Activated CD4-positive, alpha-beta T cell treated with anti-CD3 and anti-CD28 coated beads for 36 hours (primary cell): ENCODE measurements at regions not wholly inside any gene's neighbourhood (a gene's known extent, or its start where the extent isn't known, plus 50 kb on each side); places are given as distances from the start of the nearest gene placed in this dataset.

Experiments used
- ATAC-seq: fragments of 200-7000 bp; cut with Tn5 transposase; one replicate; pipeline ENCODE4 v1.10.0; 2021; ENCODE audit warnings: mild to moderate bottlenecking, moderate library complexity
- CTCF ChIA-PET: fragments of 350-600 bp; sonication (Branson Sonifier 250); formaldehyde crosslinking; loops from one replicate; lab custom pipeline; 2021; ENCODE audit warnings: antibody characterized with exemption; lab: Charles Lee
- POLR2A ChIA-PET: fragments of 350-600 bp; sonication (Branson Sonifier 250); formaldehyde crosslinking; loops from one replicate; lab custom pipeline; 2021; ENCODE audit warnings: antibody characterized with exemption, inconsistent platforms; lab: Charles Lee
- DNase-seq: peaks from one replicate; pipeline ENCODE4 v3.0.0-alpha.2; 2020
- H3K27ac Mint-ChIP-seq: one replicate; pipeline ENCODE4 v1.8.0; 2021; ENCODE audit warnings: mixed read lengths
- H3K27me3 Mint-ChIP-seq: one replicate; pipeline ENCODE4 v1.8.0; 2021; ENCODE audit warnings: mixed read lengths
- H3K36me3 Mint-ChIP-seq: one replicate; pipeline ENCODE4 v1.8.0; 2021; ENCODE audit warnings: low read depth, mixed read lengths
- H3K4me1 Mint-ChIP-seq: one replicate; pipeline ENCODE4 v1.8.0; 2021; ENCODE audit warnings: mixed read lengths
- H3K4me3 Mint-ChIP-seq: one replicate; pipeline ENCODE4 v1.8.0; 2021; ENCODE audit warnings: mild to moderate bottlenecking, moderate library complexity, mixed read lengths
- H3K9me3 Mint-ChIP-seq: one replicate; pipeline ENCODE4 v1.8.0; 2021; ENCODE audit warnings: low read depth, mixed read lengths
- intact Hi-C, 2 experiments: fragments of 100-400 bp; cut with DNase I in 1 of 2; cut with micrococcal nuclease in 1 of 2; formaldehyde crosslinking; loops; one replicate each; pipeline versions ENCODE4 v1.14.2 to v1.15.1; 2022 to 2024; cut with DNase I, micrococcal nuclease

DNA sequence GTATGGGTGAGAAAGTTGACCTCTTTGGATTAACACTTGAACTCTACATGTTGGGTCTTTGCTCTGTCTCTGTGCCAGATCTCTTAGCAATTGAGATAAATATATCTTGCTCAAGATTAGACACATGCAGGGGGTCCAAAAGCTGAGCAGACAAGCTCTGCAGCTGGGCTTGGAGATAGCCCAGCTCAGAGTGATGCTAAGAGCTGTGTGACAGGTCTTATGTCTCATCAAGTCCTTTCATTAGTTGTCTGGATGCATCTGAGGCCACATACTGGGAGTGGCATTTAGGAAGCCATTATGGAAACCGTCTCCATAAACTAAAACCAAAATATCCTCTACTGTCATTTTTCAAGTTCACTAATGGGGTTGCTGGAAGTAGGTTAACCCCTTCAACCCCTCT is 289.4 kb upstream of the DUSP10 start:
- no peak for ATAC-seq
- no peak overlapping the region for H3K4me3 Mint-ChIP-seq
- H3K4me1 Mint-ChIP-seq, result no peaks in the 10 kb centered on the region
- no peak for DNase-seq
- H3K27ac Mint-ChIP-seq, result no peak overlapping the region
- POLR2A ChIA-PET, result no interaction called here
- H3K27me3 Mint-ChIP-seq, result peaks cover 3% of the 10 kb centered on the region
- H3K36me3 Mint-ChIP-seq, result no peaks in the 10 kb centered on the region
- CTCF ChIA-PET, result no interaction called here
- intact Hi-C loops, result no loop called here
- H3K9me3 Mint-ChIP-seq, result no peaks in the 10 kb centered on the region

DNA sequence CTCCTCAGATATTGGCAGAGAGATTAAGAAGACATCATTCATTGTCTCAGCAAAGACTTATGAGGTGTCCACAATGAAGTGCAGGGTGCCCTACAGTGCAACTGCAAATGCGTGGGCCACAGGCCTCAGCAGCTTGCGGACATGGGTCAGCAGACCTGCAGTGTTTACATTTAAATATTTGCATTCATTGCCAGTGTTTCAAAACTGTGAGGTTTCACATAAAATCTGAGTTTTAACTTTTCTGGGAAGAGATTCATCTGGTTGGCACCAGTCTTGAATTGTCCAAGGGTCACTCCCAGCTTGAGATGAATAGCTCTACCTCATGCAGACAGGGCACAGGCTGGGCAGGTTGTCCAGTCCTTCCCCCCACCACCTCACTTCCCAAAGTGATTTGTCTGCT is 286.8 kb upstream of the DUSP10 start:
- H3K9me3 Mint-ChIP-seq, result no peaks in the 10 kb centered on the region
- peaks cover 3% of the 10 kb centered on the region for H3K27me3 Mint-ChIP-seq
- ChIA-PET CTCF (no interaction called here), POLR2A (no interaction called here)
- ATAC-seq, result no peak
- H3K36me3 Mint-ChIP-seq, result no peaks in the 10 kb centered on the region
- intact Hi-C loops, result no loop called here
- H3K4me3 Mint-ChIP-seq, result no peak overlapping the region
- no peak overlapping the region for H3K27ac Mint-ChIP-seq
- no peak for DNase-seq
- no peaks in the 10 kb centered on the region for H3K4me1 Mint-ChIP-seq

DNA sequence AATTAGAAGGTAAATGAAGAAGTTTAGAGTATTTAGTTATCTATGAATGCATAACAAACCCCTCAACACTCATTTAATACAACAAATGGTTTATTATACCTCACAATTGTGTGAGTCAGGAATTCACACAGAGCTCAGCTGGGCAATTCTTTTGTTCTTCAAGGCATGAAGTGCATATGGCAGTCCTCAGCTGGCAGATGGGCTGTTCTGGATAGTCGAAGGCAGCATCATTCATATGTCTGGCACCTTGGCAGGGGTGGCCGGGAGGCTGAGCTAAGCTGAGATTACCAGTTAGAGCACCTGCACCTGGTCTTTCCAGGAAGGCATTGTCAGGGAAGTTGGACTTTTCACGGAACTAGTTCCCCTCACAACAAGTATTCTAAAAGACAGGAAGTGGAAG is 286.2 kb upstream of the DUSP10 start:
- Mint-ChIP-seq H3K4me1 (no peaks in the 10 kb centered on the region), H3K27me3 (peaks cover 3% of the 10 kb centered on the region), H3K4me3 (no peak overlapping the region), H3K9me3 (no peaks in the 10 kb centered on the region), H3K36me3 (no peaks in the 10 kb centered on the region), H3K27ac (no peak overlapping the region)
- ATAC-seq (no peak), DNase-seq (no peak)
- POLR2A ChIA-PET, result no interaction called here
- CTCF ChIA-PET, result no interaction called here
- intact Hi-C loops, result no loop called here

DNA sequence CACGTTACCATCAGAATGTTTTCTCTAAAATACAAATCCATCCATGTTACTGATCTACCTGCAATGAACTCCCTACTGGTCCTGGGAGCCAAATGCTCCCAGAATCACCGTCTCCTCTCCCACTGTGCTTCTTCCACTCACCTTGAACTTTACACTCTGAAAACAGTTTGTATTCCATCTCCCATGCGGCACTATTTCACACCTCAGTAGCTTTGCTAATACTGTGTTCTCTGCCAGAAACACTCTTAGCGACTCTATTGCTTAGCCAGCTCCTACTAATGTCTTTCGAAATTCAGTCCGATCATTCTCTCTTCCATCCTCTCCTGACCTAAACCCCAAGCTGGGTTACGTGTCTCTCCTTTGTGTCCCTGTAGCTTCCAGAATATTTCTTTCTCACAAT is 284.4 kb upstream of the DUSP10 start:
- Mint-ChIP-seq H3K27ac (no peak overlapping the region), H3K4me1 (no peaks in the 10 kb centered on the region), H3K4me3 (no peak overlapping the region), H3K9me3 (no peaks in the 10 kb centered on the region), H3K27me3 (peaks cover 3% of the 10 kb centered on the region), H3K36me3 (no peaks in the 10 kb centered on the region)
- ATAC-seq (no peak), DNase-seq (no peak)
- ChIA-PET CTCF (interaction anchor here (0.6 to 1.1 kb wide), 3 partner anchors 64 to 429 kb away, joined by 3 read pairs; no protein-coding TSS in a partner anchor), POLR2A (no interaction called here)
- intact Hi-C loops, result no loop called here

DNA sequence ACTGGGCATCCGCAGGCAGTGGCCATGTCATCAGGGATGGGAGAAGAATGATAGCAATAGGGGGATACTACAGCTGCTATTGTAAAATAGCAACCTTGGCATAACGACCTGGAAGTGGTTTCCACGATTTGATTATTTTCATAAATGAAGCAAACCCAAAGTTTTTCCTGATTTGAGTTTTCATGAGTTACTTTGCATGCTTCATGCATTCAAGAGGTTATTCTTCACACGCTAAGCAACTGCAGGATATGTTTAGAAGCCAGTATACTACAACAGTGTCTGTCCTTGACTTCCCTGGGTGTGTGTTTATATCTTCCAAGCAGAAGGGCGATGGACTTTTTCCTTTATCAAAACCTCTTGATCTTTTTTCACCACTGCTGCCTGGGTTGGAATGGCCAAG is 281.1 kb upstream of the DUSP10 start:
- Mint-ChIP-seq H3K27ac (no peak overlapping the region), H3K36me3 (no peaks in the 10 kb centered on the region)
- CTCF ChIA-PET, result interaction anchor here (0.6 kb wide), 1 partner anchor 414 kb away, joined by 3 read pairs; no protein-coding TSS in a partner anchor

DNA sequence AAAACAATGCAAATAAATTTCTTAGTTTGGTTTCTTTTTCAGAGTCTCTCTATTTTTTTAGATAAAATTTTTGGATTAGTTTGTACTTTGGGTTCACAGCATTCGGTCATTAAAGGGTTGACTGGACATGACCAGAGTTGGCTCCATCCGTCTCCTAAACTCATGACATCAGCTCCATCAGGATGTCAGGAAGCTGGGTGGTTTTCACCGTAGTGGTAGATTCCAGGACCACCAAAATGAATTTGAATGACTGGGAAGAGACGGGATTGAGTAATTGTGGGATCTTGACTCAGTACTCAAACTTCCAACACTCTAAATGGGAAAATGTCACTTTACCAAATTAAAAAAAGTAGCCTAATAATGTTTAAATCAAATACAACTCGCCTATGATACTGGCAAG is 279.2 kb upstream of the DUSP10 start:
- DNase-seq (no peak), ATAC-seq (no peak)
- no peaks in the 10 kb centered on the region for H3K4me1 Mint-ChIP-seq
- CTCF ChIA-PET, result interaction anchor here (0.6 kb wide), 1 partner anchor 785 kb away, joined by 3 read pairs; no protein-coding TSS in a partner anchor
- POLR2A ChIA-PET, result interaction anchor here (0.5 to 0.7 kb wide), 2 partner anchors 153 to 509 kb away, joined by 3 to 12 read pairs; no protein-coding TSS in a partner anchor
- H3K9me3 Mint-ChIP-seq, result no peaks in the 10 kb centered on the region
- no peaks in the 10 kb centered on the region for H3K36me3 Mint-ChIP-seq
- no peak overlapping the region for H3K27ac Mint-ChIP-seq
- H3K4me3 Mint-ChIP-seq, result no peak overlapping the region
- intact Hi-C loops, result no loop called here
- H3K27me3 Mint-ChIP-seq, result peaks cover 3% of the 10 kb centered on the region

More for the DNA sequence above, 281.1 kb upstream of the DUSP10 start:
- H3K27me3 Mint-ChIP-seq, result peaks cover 5% of the 10 kb centered on the region
- H3K4me1 Mint-ChIP-seq, result no peaks in the 10 kb centered on the region
- ATAC-seq (no peak), DNase-seq (no peak)
- POLR2A ChIA-PET, result no interaction called here
- intact Hi-C loops, result no loop called here
- H3K4me3 Mint-ChIP-seq, result no peak overlapping the region
- no peaks in the 10 kb centered on the region for H3K9me3 Mint-ChIP-seq

DNA sequence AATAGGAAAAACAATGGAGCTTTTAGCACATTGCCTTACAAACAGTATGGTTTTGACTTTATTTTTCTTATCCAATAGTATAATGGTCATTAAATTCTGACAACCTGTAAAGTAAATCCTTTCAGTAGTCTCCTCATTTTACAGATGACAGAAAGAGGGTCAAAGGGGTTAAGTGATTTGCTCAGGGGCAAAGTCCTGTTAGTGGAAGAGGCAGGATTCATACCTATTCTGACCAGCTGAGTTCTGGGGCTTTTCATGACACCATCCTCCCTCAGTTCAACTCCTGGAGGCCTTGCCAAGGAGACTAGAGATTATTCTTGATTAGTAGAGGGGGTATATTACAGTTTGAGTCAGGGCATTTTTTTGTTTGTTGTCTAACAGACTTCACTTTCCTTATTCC is 278.7 kb upstream of the DUSP10 start:
- Mint-ChIP-seq H3K4me1 (no peaks in the 10 kb centered on the region), H3K27ac (no peak overlapping the region), H3K27me3 (peaks cover 2% of the 10 kb centered on the region), H3K4me3 (no peak overlapping the region), H3K36me3 (no peaks in the 10 kb centered on the region), H3K9me3 (no peaks in the 10 kb centered on the region)
- DNase-seq, result no peak
- ATAC-seq, result no peak
- CTCF ChIA-PET, result no interaction called here
- POLR2A ChIA-PET, result interaction anchor here (0.7 kb wide), 1 partner anchor 153 kb away, joined by 3 read pairs; no protein-coding TSS in a partner anchor
- intact Hi-C loops, result no loop called here

DNA sequence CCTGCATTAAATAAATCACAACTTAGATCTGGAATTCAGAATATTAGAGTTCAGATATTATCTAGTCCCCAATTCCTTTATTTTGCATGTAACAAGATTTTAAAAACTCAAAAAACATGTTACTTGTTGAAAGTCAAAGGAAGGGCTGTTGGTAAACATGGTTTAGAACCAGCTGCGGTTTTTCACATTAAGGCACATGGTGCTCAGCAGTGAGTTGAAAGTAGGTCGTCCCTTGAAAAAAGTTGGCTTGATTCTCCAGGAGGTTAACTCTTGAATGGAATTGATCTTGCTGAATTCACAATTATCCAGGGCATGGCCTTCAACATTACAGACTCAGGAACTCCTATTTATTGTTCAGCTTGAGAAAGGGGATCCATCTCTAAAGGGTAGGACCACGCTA is 277.1 kb upstream of the DUSP10 start:
- H3K27ac Mint-ChIP-seq, result no peak overlapping the region
- no peak for DNase-seq
- no peaks in the 10 kb centered on the region for H3K9me3 Mint-ChIP-seq
- H3K4me1 Mint-ChIP-seq, result no peaks in the 10 kb centered on the region
- H3K36me3 Mint-ChIP-seq, result no peaks in the 10 kb centered on the region
- ChIA-PET CTCF (no interaction called here), POLR2A (no interaction called here)
- peaks cover 2% of the 10 kb centered on the region for H3K27me3 Mint-ChIP-seq
- no peak for ATAC-seq
- intact Hi-C loops, result no loop called here
- H3K4me3 Mint-ChIP-seq, result no peak overlapping the region

DNA sequence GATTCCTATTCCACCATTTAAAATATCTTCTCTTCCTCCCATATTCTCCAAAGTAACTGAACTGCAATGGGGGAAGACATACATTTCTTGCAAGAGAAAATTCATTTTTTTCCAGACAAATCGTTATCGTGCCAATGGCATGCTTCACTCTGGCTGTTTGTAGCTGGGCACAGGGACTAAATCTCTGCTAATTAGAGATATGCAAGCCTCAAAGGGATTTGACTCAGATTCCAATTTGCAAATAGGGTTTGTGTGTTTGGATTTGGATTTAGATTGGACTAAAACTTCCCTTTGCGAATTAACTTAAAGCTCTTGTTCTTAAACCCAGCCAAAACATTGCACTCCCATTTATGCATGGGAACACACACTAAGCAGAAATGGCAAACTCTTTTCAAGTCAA is 276.2 kb upstream of the DUSP10 start:
- Mint-ChIP-seq H3K27ac (no peak overlapping the region), H3K27me3 (peaks cover 5% of the 10 kb centered on the region), H3K4me3 (no peak overlapping the region), H3K4me1 (no peaks in the 10 kb centered on the region), H3K36me3 (no peaks in the 10 kb centered on the region), H3K9me3 (no peaks in the 10 kb centered on the region)
- ATAC-seq, result no peak
- intact Hi-C loops, result no loop called here
- DNase-seq, result no peak
- ChIA-PET CTCF (no interaction called here), POLR2A (no interaction called here)

DNA sequence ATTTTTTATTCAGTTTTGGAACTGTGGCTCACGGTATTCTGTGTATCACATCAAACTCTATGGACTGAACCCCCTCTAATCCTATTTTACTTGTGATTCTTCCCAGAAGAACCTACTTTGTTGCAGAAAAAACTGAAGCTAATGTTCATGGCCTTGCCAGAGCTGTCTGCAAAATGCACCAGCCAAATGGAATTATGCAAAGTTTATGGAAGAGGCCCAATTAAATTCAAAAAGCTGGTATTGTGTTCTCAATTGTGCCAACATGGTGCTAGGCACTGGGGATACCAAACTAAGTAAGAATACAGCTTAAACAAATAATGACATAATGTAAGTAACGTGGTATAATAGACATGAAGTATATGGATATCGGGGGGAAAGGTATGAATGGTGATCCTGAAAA is 273.8 kb upstream of the DUSP10 start:
- ChIA-PET CTCF (interaction anchor here (0.7 kb wide), 1 partner anchor 406 kb away, joined by 3 read pairs; no protein-coding TSS in a partner anchor), POLR2A (no interaction called here)
- Mint-ChIP-seq H3K27me3 (peaks cover 5% of the 10 kb centered on the region), H3K27ac (no peak overlapping the region), H3K9me3 (no peaks in the 10 kb centered on the region), H3K36me3 (no peaks in the 10 kb centered on the region), H3K4me3 (no peak overlapping the region), H3K4me1 (no peaks in the 10 kb centered on the region)
- DNase-seq (no peak), ATAC-seq (no peak)
- intact Hi-C loops, result no loop called here

DNA sequence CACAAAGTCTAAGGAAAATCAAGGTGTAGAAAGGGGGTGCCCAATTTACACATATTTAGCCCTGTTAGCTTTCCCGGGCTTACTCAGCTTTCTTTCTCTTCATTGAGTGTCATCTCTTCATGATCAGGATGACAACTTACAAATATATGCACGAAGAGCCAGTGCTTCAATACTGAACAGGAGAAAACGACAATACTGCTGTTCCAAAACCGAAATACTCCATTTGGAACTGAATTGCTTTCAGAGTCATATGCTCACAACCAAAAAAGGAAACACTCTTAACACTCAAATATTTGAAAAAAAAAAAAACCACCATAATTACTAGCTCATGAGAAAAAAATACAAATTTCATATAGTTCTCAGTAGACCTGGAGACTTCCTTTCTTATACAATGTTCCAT is 272.1 kb upstream of the DUSP10 start:
- peaks cover 5% of the 10 kb centered on the region for H3K27me3 Mint-ChIP-seq
- no peaks in the 10 kb centered on the region for H3K36me3 Mint-ChIP-seq
- no peak for DNase-seq
- H3K27ac Mint-ChIP-seq, result no peak overlapping the region
- intact Hi-C loops, result no loop called here
- H3K9me3 Mint-ChIP-seq, result no peaks in the 10 kb centered on the region
- no peaks in the 10 kb centered on the region for H3K4me1 Mint-ChIP-seq
- CTCF ChIA-PET, result interaction anchor here (0.8 kb wide), 1 partner anchor 442 kb away, joined by 4 read pairs; no protein-coding TSS in a partner anchor
- no peak overlapping the region for H3K4me3 Mint-ChIP-seq
- POLR2A ChIA-PET, result no interaction called here
- no peak for ATAC-seq

DNA sequence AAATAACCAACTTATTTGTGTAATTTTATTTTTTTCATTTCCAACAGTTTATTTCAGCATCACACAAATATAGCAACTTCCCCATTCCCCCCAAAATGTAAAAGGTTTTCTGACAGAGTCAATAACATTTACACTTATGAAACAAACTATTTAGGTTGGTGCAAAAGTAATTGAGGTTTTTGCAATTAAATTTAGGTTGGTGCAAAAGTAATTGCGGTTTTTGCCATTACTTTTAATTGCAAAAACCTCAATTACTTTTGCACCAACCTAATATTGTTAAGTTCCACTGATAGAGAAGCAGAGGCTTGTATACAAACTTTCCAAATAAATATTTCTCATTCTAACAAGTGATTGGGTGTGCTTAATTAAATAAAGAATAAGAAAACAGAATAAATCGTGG is 270.9 kb upstream of the DUSP10 start:
- intact Hi-C loops, result no loop called here
- Mint-ChIP-seq H3K27ac (no peak overlapping the region), H3K9me3 (no peaks in the 10 kb centered on the region), H3K4me3 (no peak overlapping the region), H3K27me3 (peaks cover 3% of the 10 kb centered on the region), H3K4me1 (no peaks in the 10 kb centered on the region), H3K36me3 (no peaks in the 10 kb centered on the region)
- DNase-seq, result no peak
- ChIA-PET CTCF (no interaction called here), POLR2A (no interaction called here)
- ATAC-seq, result no peak
